CD14-positive monocyte (primary cell): ENCODE measurements at regions not wholly inside any gene's neighbourhood (a gene's known extent, or its start where the extent isn't known, plus 50 kb on each side); places are given as distances from the start of the nearest gene placed in this dataset.

Source experiments
- DNase-seq, 3 donors: peaks; one replicate each; pipeline ENCODE4 v3.0.0-alpha.2; 2011 to 2022
- H2AFZ ChIP-seq: 2 replicates; pipeline ENCODE4 v1.6.0; 2012; ENCODE audit warnings: mild to moderate bottlenecking, low read depth, low read length, inconsistent platforms; ENCODE audit not compliant: insufficient read depth, poor library complexity, severe bottlenecking
- H3K27ac ChIP-seq, 2 donors: 1 replicate in 1 of 2; 2 replicates in 1 of 2; pipeline ENCODE4 v1.5.1; 2012 to 2013; ENCODE audit warnings: low read length in 2 of 2, control low read depth in 1 of 2, inconsistent platforms in 1 of 2, low read depth in 1 of 2, mild to moderate bottlenecking in 1 of 2
- H3K27me3 ChIP-seq, 2 donors: one replicate each; pipeline versions ENCODE4 v1.6.0 to v1.6.1; 2011 to 2013; ENCODE audit warnings: low read length in 2 of 2; ENCODE audit not compliant: control insufficient read depth in 2 of 2, insufficient read depth in 2 of 2
- H3K36me3 ChIP-seq, 2 donors: replicated peaks in 1 of 2; 1 replicate in 1 of 2; 2 replicates in 1 of 2; pipeline versions ENCODE4 v1.5.1 to v1.6.1; 2012 to 2013; ENCODE audit warnings: low read length in 2 of 2, control low read depth in 1 of 2, inconsistent platforms in 1 of 2, mild to moderate bottlenecking in 1 of 2; ENCODE audit not compliant: insufficient read depth in 2 of 2, control insufficient read depth in 1 of 2
- H3K4me1 ChIP-seq, 2 donors: 1 replicate in 1 of 2; 2 replicates in 1 of 2; pipeline versions ENCODE4 v1.5.1 to v1.6.1; 2012 to 2013; ENCODE audit warnings: low read length in 2 of 2, control low read depth in 1 of 2, inconsistent platforms in 1 of 2, mild to moderate bottlenecking in 1 of 2, moderate library complexity in 1 of 2; ENCODE audit not compliant: insufficient read depth in 2 of 2, control insufficient read depth in 1 of 2
- H3K4me2 ChIP-seq: replicated peaks from 2 replicates; pipeline ENCODE3; 2012; ENCODE audit warnings: low read length, moderate library complexity, mild to moderate bottlenecking; ENCODE audit not compliant: poor library complexity, severe bottlenecking; ENCODE audit errors: extremely low read depth
- H3K4me3 ChIP-seq, 3 experiments: fragments of 200-600 bp in 1 of 3; sonication (generic) in 1 of 3; replicated peaks in 1 of 3; 1 replicate in 2 of 3; 2 replicates in 1 of 3; pipeline ENCODE4 v1.5.1; 2011 to 2013; ENCODE audit warnings: low read length in 3 of 3, mild to moderate bottlenecking in 3 of 3, control low read depth in 2 of 3, low read depth in 2 of 3, inconsistent platforms in 1 of 3, moderate library complexity in 1 of 3
- H3K79me2 ChIP-seq: 2 replicates; pipeline ENCODE4 v1.6.0; 2012; ENCODE audit warnings: mild to moderate bottlenecking, control low read depth, inconsistent platforms, low read length, moderate library complexity; ENCODE audit not compliant: insufficient read depth
- H3K9ac ChIP-seq: 2 replicates; pipeline ENCODE4 v1.6.0; 2017; ENCODE audit warnings: low read length, mild to moderate bottlenecking; ENCODE audit not compliant: insufficient read depth, poor library complexity, severe bottlenecking
- H3K9me3 ChIP-seq, 2 donors: replicated peaks in 1 of 2; 1 replicate in 1 of 2; 2 replicates in 1 of 2; pipeline versions ENCODE4 v1.5.1 to v1.6.1; 2012 to 2013; ENCODE audit warnings: low read length in 2 of 2, control low read depth in 1 of 2; ENCODE audit not compliant: control insufficient read depth in 1 of 2, insufficient read depth in 1 of 2
- H4K20me1 ChIP-seq: 2 replicates; pipeline ENCODE4 v1.6.0; 2012; ENCODE audit warnings: mild to moderate bottlenecking, low read length, control low read depth, moderate library complexity; ENCODE audit not compliant: insufficient read depth
- H3K27ac Mint-ChIP-seq, 7 donors: one replicate each; pipeline ENCODE4 v1.8.0; 2020; ENCODE audit warnings: mild to moderate bottlenecking in 7 of 7, mixed read lengths in 7 of 7, moderate library complexity in 6 of 7, inconsistent platforms in 2 of 7
- H3K27me3 Mint-ChIP-seq, 3 donors: one replicate each; pipeline ENCODE4 v1.8.0; 2021 to 2022; ENCODE audit warnings: low read depth in 3 of 3, mild to moderate bottlenecking in 3 of 3, mixed read lengths in 3 of 3, moderate library complexity in 3 of 3, inconsistent platforms in 1 of 3
- H3K36me3 Mint-ChIP-seq, 2 donors: one replicate each; pipeline ENCODE4 v1.8.0; 2020; ENCODE audit warnings: mixed read lengths in 2 of 2, inconsistent platforms in 1 of 2, mild to moderate bottlenecking in 1 of 2
- H3K4me1 Mint-ChIP-seq: one replicate; pipeline ENCODE4 v1.8.0; 2020; ENCODE audit warnings: mild to moderate bottlenecking, mixed read lengths
- H3K4me3 Mint-ChIP-seq, 2 donors: one replicate each; pipeline ENCODE4 v1.8.0; 2020; ENCODE audit warnings: mild to moderate bottlenecking in 2 of 2, mixed read lengths in 2 of 2, moderate library complexity in 1 of 2
- H3K9me3 Mint-ChIP-seq, 7 donors: one replicate each; pipeline ENCODE4 v1.8.0; 2020 to 2022; ENCODE audit warnings: mixed read lengths in 7 of 7, mild to moderate bottlenecking in 6 of 7, moderate library complexity in 6 of 7, inconsistent platforms in 2 of 7
- WGBS: methylation state at CpG from one replicate; pipeline ENCODE4 v1.1.5; 2013; ENCODE audit warnings: missing lambda C conversion rate; ENCODE audit not compliant: insufficient coverage; 5-methylcytosine and 5-hydroxymethylcytosine counted together
- intact Hi-C, 2 donors: fragments of 100-400 bp; cut with micrococcal nuclease; formaldehyde crosslinking; loops; one replicate each; pipeline versions ENCODE4 v1.15.0 to v1.15.1; 2023
- TF ChIP-seq, protein P1 (sequence below): fragments of 200-600 bp; IDR thresholded peaks from one replicate; pipeline ENCODE4 v1.8.0; 2022; ENCODE audit warnings: antibody characterized with exemption, mild to moderate bottlenecking

DNA sequence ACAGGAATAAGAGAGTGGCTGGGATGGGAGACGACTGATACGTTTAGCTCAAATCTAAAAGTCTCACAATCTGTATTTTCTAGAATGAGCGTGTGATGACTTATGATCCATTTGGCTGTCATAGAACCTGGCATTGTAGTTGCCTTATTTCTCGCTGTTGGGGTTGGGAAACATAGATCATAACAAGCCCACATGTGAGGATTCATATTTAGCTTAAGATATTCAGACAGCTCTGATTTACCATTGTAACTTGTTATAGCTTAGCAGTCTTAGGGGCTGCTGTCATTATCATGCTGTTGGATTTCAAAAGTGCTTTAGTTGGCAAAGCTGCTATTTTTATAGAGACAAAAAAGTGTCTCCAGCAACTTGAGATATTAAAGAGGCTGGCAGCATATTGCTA is 871.3 kb downstream of the ZPLD1 start:
- H3K27ac Mint-ChIP-seq, result no peak overlapping the region
- TF ChIP-seq, protein P1, sequence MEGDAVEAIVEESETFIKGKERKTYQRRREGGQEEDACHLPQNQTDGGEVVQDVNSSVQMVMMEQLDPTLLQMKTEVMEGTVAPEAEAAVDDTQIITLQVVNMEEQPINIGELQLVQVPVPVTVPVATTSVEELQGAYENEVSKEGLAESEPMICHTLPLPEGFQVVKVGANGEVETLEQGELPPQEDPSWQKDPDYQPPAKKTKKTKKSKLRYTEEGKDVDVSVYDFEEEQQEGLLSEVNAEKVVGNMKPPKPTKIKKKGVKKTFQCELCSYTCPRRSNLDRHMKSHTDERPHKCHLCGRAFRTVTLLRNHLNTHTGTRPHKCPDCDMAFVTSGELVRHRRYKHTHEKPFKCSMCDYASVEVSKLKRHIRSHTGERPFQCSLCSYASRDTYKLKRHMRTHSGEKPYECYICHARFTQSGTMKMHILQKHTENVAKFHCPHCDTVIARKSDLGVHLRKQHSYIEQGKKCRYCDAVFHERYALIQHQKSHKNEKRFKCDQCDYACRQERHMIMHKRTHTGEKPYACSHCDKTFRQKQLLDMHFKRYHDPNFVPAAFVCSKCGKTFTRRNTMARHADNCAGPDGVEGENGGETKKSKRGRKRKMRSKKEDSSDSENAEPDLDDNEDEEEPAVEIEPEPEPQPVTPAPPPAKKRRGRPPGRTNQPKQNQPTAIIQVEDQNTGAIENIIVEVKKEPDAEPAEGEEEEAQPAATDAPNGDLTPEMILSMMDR, result no peak
- no peaks in the 10 kb centered on the region for H3K27me3 Mint-ChIP-seq
- H3K4me1 ChIP-seq, result no peaks in the 10 kb centered on the region
- H3K27ac ChIP-seq, result no peak overlapping the region
- no peaks in the 10 kb centered on the region for H4K20me1 ChIP-seq
- no peaks in the 10 kb centered on the region for H3K36me3 ChIP-seq
- whole genome bisulfite sequencing, result no CpG with 5 or more reads among the region's 4 CpGs
- H3K9ac ChIP-seq, result no peak overlapping the region
- H3K4me2 ChIP-seq, result no peak overlapping the region
- intact Hi-C loops, result no loop called here
- no peaks in the 10 kb centered on the region for H3K27me3 ChIP-seq
- no peak for DNase-seq
- no peak overlapping the region for H3K4me3 Mint-ChIP-seq
- H3K4me1 Mint-ChIP-seq, result no peaks in the 10 kb centered on the region
- H3K4me3 ChIP-seq, result no peak overlapping the region
- H3K9me3 Mint-ChIP-seq, result peaks cover 0 to 8% (median 5%) of the 10 kb centered on the region in 7 donors
- no peaks in the 10 kb centered on the region for H3K79me2 ChIP-seq
- H2AFZ ChIP-seq, result no peak overlapping the region
- peaks cover 0 to 7% of the 10 kb centered on the region in 2 donors for H3K9me3 ChIP-seq
- no peaks in the 10 kb centered on the region for H3K36me3 Mint-ChIP-seq

DNA sequence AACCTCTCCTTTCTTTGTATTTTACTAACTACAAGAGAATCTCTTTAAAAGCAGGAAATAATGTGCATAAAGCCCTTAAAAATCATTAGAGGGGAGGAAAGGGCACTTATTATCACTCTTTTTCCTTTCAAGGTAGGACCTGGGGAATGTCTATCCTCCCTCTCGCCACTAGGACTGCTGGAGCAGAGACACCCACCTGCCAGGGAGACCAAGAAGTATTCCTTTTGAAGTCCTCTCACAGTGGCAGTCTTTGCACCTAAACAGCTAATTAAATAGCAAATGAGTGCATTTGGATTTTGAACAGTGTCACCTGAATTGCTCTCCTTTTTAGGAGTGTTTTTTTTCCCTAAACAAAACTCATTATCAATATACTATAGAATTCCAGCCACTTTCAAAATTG is 874.1 kb downstream of the ZPLD1 start:
- Mint-ChIP-seq H3K4me1 (no peaks in the 10 kb centered on the region), H3K9me3 (peaks cover 0 to 7% (median 1%) of the 10 kb centered on the region in 7 donors), H3K27ac (no peak overlapping the region), H3K27me3 (peaks cover 0 to 3% (median 0%) of the 10 kb centered on the region in 3 donors), H3K36me3 (no peaks in the 10 kb centered on the region), H3K4me3 (no peak overlapping the region)
- Histone ChIP-seq H3K27ac (no peak overlapping the region), H3K79me2 (no peaks in the 10 kb centered on the region), H3K27me3 (no peaks in the 10 kb centered on the region), H2AFZ (no peak overlapping the region), H3K9me3 (peaks cover 0 to 6% of the 10 kb centered on the region in 2 donors), H3K36me3 (no peaks in the 10 kb centered on the region), H3K4me2 (no peak overlapping the region), H3K4me1 (no peaks in the 10 kb centered on the region), H4K20me1 (no peaks in the 10 kb centered on the region), H3K4me3 (no peak overlapping the region), H3K9ac (no peak overlapping the region)
- TF ChIP-seq, protein P1, result no peak
- no CpG with 5 or more reads among the region's 1 CpG for WGBS
- intact Hi-C loops, result no loop called here
- no peak for DNase-seq
